Mesodermal cell (in vitro differentiated cells): ENCODE measurements at regions not wholly inside any gene's neighbourhood (a gene's known extent, or its start where the extent isn't known, plus 50 kb on each side); places are given as distances from the start of the nearest gene placed in this dataset.

Experiments
- H3K27ac ChIP-seq: 2 replicates; pipeline ENCODE4 v1.7.0; 2013; ENCODE audit warnings: mild to moderate bottlenecking, low read depth, low read length, moderate library complexity; ENCODE audit not compliant: severe bottlenecking
- H3K36me3 ChIP-seq: 2 replicates; pipeline ENCODE4 v1.7.1; 2013; ENCODE audit warnings: mild to moderate bottlenecking, low read length, moderate library complexity; ENCODE audit not compliant: control insufficient read depth, insufficient read depth
- H3K4me1 ChIP-seq: one replicate; pipeline ENCODE4 v1.7.1; 2013; ENCODE audit warnings: mild to moderate bottlenecking, low read length; ENCODE audit not compliant: insufficient read depth, control insufficient read depth, poor library complexity, severe bottlenecking
- H3K4me3 ChIP-seq: 2 replicates; pipeline ENCODE4 v1.7.0; 2013; ENCODE audit warnings: low read length, control low read depth, mild to moderate bottlenecking; ENCODE audit not compliant: insufficient read depth, poor library complexity, severe bottlenecking; ENCODE audit errors: extremely low read depth
- H3K9me3 ChIP-seq: 2 replicates; pipeline ENCODE4 v1.7.1; 2013; ENCODE audit warnings: mild to moderate bottlenecking, low read length, moderate library complexity; ENCODE audit not compliant: control insufficient read depth
- WGBS, 2 experiments: methylation state at CpG; one replicate each; pipeline ENCODE4 v1.1.5; 2013; ENCODE audit warnings: missing lambda C conversion rate in 2 of 2; ENCODE audit not compliant: insufficient coverage in 2 of 2; 5-methylcytosine and 5-hydroxymethylcytosine counted together

DNA sequence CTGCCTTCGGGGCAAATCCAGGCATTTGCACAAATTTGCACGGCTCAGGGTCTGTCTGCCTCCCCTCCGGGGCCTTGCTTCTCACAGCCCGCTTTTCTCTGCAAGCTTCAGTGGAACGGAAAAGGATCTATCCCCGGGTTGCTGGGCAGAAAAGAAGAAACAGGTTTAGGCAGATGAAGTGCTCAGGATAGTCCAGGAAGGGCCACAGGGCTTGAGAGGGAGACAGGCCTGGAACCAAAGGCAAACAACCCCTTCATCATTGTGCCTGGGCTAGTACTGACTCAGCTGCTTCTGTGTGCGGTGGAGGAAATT is 347.8 kb upstream of the TNP1 start:
- Histone ChIP-seq H3K4me3 (no peak overlapping the region), H3K9me3 (no peaks in the 10 kb centered on the region), H3K36me3 (no peaks in the 10 kb centered on the region), H3K27ac (no peak overlapping the region), H3K4me1 (no peaks in the 10 kb centered on the region)
- 89 to 96% methylated on average over 4 to 6 of the region's 7 CpGs for WGBS, 2 experiments

DNA sequence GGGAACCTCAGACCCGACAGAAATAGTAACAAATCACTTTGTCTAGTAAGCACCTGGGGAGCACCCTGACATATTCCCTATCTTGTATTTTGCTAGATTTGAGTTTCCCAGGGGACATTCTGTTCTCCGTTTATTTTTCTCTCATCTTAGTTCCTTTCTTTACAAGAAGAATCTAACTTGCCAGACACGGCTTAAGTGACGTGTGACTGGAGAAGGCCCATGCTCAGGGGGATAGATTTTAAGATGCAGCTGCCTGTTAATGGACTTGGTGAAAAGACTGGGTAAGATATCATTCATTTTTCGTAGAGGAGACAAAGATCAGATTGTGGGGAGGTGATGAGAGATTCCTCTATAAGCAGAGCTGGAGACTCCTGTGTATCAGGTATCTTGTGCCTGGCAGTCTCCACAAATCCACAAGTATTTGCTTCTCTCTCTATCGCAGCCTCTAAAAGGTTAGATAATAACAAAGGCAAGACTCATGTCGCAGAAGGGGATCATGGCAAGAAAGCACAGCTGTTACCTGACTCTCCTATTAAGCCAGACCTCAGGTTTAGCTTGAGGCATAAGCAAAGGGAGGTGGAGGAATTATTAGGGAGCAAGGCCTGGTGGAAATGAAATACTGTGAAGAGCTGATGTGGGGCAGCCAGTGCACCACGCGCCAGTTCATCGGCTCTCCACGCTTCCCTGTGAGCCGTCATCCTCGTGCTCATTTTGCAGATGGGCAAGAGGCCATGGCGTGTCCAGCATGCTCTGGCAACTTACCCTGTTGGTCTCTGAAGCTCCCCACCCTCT is 347.2 kb upstream of the TNP1 start:
- Histone ChIP-seq H3K27ac (no peak overlapping the region), H3K36me3 (no peaks in the 10 kb centered on the region), H3K4me3 (no peak overlapping the region), H3K9me3 (no peaks in the 10 kb centered on the region), H3K4me1 (no peaks in the 10 kb centered on the region)
- 91 to 96% methylated on average over 8 to 10 of the region's 14 CpGs for WGBS, 2 experiments

DNA sequence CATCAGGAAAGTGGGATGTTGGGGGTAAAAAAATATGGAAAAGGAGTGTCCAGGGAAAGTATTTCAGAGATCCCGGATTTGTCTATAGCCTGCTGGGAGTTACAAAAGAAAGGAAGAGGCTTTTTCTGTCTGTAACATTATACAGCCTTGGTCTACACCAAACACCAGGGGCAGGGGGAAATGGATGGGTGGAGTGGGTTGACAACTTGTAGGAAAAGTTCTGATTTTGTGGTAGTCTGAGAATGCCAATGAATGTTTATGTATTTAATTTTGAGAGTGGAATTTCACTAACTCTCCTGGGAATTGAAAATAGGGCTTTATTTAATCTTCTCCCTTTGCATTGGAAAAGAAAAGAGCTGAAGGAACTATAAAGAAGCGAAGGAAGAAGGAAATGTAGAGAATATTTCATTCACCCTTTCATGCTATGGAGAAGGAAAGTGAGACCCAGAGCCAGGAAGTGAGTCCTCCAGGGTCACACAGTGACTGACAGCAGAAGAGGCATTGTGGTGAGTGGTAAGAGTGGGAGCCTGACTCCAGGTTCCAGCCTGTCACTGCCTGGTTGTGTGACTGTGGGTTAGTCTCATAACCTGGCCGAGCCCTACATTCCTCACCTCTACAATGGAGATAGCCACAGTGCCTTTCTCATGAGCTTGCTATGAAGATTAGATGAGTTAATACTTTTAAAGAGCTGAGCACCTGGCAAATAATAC is 346.3 kb upstream of the TNP1 start:
- H3K36me3 ChIP-seq, result no peaks in the 10 kb centered on the region
- H3K9me3 ChIP-seq, result no peaks in the 10 kb centered on the region
- no peaks in the 10 kb centered on the region for H3K4me1 ChIP-seq
- H3K27ac ChIP-seq, result no peak overlapping the region
- no peak overlapping the region for H3K4me3 ChIP-seq
- 100% methylated on average over 1 of the region's 3 CpGs for WGBS, 2 experiments

DNA sequence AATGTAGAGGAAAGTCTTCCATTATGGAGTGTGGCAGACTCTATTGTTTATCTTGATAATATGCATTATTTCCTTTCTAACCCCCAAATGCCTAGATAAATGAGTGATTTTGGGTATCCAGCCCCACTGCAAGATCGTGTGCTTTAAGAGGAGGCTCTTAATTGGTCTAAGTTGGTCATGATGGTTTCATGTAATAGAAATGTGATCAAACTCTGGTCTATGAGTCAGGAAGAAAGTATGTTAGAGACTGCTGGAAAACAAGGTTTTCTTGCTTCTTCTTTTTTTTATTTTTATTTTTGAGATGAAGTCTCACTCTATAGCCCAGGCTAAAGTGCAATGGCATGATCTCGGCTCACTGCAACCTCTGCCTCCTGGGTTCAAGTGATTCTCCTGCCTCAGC is 344.5 kb upstream of the TNP1 start:
- 71 to 100% methylated on average over 1 of the region's 2 CpGs for WGBS, 2 experiments
- H3K27ac ChIP-seq, result no peak overlapping the region
- no peak overlapping the region for H3K4me3 ChIP-seq
- no peaks in the 10 kb centered on the region for H3K4me1 ChIP-seq
- H3K9me3 ChIP-seq, result no peaks in the 10 kb centered on the region
- H3K36me3 ChIP-seq, result no peaks in the 10 kb centered on the region

DNA sequence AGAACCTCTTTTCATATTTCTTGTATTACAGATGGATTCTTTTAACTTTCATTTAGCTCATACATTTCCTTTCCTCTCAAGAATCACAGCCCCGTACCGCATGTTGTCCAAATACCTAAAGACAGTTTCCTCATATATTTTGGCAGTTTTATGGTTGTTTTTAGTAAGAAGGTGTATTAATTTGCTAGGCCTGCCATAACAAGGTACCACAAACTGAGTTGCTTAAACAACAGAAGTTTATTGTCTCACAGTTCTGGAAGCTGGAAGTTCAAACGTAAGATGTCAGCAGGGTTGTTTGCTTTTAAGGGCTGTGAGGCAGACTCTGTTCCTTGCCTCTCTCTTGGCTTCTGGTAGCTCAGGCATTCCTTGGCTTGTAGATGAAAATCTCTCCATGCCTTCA is 343.2 kb upstream of the TNP1 start:
- H3K27ac ChIP-seq, result no peak overlapping the region
- no peaks in the 10 kb centered on the region for H3K9me3 ChIP-seq
- no peaks in the 10 kb centered on the region for H3K4me1 ChIP-seq
- H3K36me3 ChIP-seq, result no peaks in the 10 kb centered on the region
- no peak overlapping the region for H3K4me3 ChIP-seq
- WGBS, 2 experiments, result 88 to 100% methylated on average over 1 of the region's 3 CpGs

DNA sequence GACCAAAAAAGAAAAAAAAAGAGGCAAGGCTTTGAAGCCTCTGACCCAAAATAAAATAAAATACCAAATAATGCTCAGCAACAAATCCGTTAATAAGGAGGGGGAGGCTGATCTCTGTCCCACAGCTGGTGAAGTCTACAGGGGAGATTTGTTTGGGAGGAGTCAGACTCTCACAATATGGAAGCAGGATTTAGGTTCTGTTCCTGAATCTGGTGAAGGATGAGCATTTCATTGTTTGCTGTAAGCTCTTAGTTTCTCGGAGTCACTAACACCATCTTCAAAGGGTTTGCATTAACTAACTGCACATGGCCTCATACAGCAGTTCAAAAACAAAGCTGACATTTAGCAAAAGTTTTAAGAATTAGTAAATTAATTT is 339.4 kb upstream of the TNP1 start:
- Histone ChIP-seq H3K36me3 (no peaks in the 10 kb centered on the region), H3K27ac (no peak overlapping the region), H3K4me3 (no peak overlapping the region), H3K4me1 (no peaks in the 10 kb centered on the region), H3K9me3 (peaks cover 8% of the 10 kb centered on the region)
- 100% methylated on average over 1 of the region's 2 CpGs; no CpG with 5 or more reads in 1 of the 2 experiments for WGBS, 2 experiments

DNA sequence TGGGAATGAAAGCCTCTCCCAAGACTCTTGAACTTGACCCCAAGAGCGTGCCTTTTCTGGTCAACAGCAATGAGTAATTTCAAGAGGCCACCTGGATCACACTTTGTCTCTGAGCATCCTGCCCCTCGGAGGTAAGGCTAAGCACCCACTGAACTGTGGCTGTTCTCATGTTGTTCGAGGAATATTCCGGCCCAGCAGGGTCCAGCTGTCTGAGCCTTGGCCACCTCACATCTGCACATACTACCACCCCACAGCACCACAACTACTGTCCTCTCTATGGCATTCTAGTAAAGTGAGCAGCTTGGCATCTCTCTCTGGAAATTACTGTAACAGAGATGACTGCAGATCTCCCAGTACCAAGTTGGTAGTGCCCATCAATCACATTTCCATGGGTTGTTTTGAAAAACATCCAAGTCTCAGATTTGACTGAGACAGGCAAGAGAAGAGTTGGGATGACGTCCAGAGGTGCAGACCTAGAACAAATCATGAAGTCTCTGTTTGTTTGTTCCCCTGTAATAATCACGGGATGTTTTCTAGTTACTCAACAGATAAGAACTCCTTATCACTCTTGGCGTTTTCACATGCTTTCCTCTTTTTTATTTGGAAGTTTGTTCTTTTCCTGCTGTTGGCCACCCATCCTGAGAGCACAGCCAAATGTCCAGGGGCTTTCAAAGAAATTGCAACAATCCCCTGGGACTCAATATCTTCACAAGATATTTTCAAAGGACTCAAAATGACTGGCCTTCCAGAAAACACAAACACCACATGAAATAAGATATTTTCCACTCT is 336.0 kb upstream of the TNP1 start:
- H3K27ac ChIP-seq, result no peak overlapping the region
- H3K36me3 ChIP-seq, result no peaks in the 10 kb centered on the region
- no peak overlapping the region for H3K4me3 ChIP-seq
- WGBS, 2 experiments, result 90 to 95% methylated on average over 3 of the region's 7 CpGs
- peaks cover 8% of the 10 kb centered on the region for H3K9me3 ChIP-seq
- no peaks in the 10 kb centered on the region for H3K4me1 ChIP-seq

DNA sequence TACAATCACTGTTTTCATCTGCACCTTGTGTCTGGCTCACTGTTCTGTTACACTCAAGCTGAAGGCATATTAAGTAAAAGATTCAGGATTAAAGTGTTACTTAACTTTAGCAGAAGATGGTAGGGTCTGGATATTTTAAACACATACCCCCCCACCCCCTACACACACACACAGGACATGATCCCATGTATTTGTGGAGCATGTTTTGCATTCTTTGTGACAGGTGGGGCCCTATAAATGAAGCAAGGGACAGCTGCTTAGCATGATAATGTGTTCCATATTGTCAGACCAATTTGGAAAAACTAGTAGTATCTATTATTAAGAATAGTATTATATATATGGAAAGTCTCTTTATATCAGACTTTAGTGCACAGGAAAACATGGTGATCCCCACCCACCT is 335.2 kb upstream of the TNP1 start:
- H3K27ac ChIP-seq, result no peak overlapping the region
- peaks cover 8% of the 10 kb centered on the region for H3K9me3 ChIP-seq
- no peaks in the 10 kb centered on the region for H3K36me3 ChIP-seq
- H3K4me3 ChIP-seq, result no peak overlapping the region
- H3K4me1 ChIP-seq, result no peaks in the 10 kb centered on the region

DNA sequence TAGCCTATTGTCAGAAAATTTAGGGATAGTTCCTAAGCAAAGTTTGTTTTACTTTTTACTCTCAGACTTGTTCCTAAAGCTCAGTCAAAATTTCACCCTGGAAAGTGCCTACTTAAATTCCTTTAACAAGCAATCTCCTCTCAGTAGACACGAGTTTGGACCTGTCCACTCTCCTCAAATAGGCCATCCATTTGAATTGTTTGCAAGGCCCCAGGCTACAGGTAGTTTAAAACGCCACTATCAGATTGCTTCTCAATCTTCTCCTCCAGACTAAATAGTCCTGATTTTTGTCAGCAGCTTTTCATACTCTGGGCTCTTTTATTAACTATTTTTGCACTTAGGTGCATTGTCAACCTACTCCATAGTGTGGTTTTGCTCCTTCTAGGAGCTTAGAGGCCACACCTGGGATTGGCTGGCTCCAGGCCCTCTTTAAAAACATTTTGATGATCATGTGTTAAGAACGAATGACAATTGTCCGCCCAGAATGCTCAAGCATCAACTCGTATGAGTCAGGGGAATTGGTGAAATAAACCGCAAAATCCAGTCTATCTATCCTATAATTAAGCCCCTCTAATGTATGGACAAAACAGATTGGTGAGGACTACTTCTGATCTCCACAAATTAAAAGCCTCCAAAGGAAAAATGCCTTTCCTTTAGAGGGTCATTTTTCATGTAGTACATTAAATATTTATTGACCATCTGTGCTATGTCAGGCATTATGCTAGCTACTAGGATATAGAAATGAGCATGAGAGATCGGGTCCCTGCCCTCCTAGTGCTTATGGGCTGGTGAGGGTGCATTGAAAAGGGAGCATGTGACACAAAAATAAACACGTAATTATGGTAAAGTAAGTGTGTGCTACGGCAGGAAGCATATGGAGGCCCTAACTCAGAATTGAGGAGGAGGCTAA is 333.8 kb upstream of the TNP1 start:
- Histone ChIP-seq H3K9me3 (peaks cover 8% of the 10 kb centered on the region), H3K4me3 (no peak overlapping the region), H3K36me3 (no peaks in the 10 kb centered on the region), H3K27ac (no peak overlapping the region), H3K4me1 (no peaks in the 10 kb centered on the region)
- WGBS, 2 experiments, result 82 to 94% methylated on average over 6 to 8 of the region's 9 CpGs

DNA sequence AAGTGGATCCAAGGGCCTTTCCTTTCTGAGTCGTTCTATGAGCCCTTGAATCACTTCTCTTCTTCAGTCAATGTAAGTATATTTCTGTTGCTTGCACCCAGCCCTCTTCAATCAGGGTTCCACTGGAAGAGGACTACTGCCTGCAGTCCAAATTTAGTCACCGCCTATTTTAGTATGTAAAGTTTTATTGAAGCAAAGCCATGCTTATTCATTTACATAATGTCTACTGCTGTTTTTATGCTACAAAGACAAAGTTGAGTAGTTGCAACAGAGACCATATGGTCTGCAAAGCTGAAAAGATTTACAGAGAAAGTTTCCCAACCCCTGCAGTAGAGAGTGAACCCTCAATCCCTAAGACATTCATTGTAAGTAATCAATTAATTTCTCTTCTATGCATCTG is 332.5 kb upstream of the TNP1 start:
- Histone ChIP-seq H3K4me3 (no peak overlapping the region), H3K36me3 (no peaks in the 10 kb centered on the region), H3K27ac (no peak overlapping the region), H3K4me1 (no peaks in the 10 kb centered on the region), H3K9me3 (peaks cover 8% of the 10 kb centered on the region)
- WGBS, 2 experiments, result 100% methylated on average over 1 of the region's 2 CpGs; no CpG with 5 or more reads in 1 of the 2 experiments
